K562 (cell line): ENCODE measurements at regions not wholly inside any gene's neighbourhood (a gene's known extent, or its start where the extent isn't known, plus 50 kb on each side); places are given as distances from the start of the nearest gene placed in this dataset.

ENCODE experiments used
- ATAC-seq: fragments of 200-7000 bp; cut with Tn5 transposase; 3 replicates; pipeline ENCODE4 v1.9.1; 2020; ENCODE audit warnings: moderate library complexity
- BruUV-seq: library from RNA; stranded (reverse); fragments of 400-500 nt; replicated peaks from 2 replicates; lab custom pipeline; 2021; lab: Mats Ljungman, UMichigan
- CTCF ChIA-PET: fragments of 300-600 bp; formaldehyde crosslinking; extraction: SDS; loops from one replicate; lab custom pipeline; 2021; ENCODE audit warnings: low intra/inter-chr PET ratio; lab: Yijun Ruan, JAX
- POLR2A ChIA-PET: fragments of 300-600, 350-650 bp; sonication (Branson Sonifier 250); formaldehyde crosslinking; extraction: SDS; loops from one replicate; lab custom pipeline; 2021; ENCODE audit warnings: antibody characterized with exemption, inconsistent platforms; lab: Yijun Ruan, JAX
- DNase-seq, 4 experiments: peaks; one replicate each; pipeline versions ENCODE4 v3.0.0 to v3.0.0-alpha.2; 2011 to 2018; ENCODE audit warnings: low spot score in 3 of 4, mixed read lengths in 3 of 4; ENCODE audit errors: extremely low read depth in 1 of 4
- FAIRE-seq: peaks from 2 replicates; lab custom pipeline; 2011; peaks lifted over from hg19 to GRCh38; lab: Jason Lieb, UNC
- H2AFZ ChIP-seq: 2 replicates; pipeline ENCODE4 v1.6.0; 2011; ENCODE audit warnings: low read depth, low read length, control low read depth, inconsistent platforms
- H3K27ac ChIP-seq: fragments of 200-600 bp; 3 replicates; pipeline ENCODE4 v1.8.0; 2011; ENCODE audit warnings: low read depth, mild to moderate bottlenecking, control low read depth, inconsistent platforms, low read length, moderate library complexity, mixed read lengths; ENCODE audit errors: extremely low read depth
- H3K27me3 ChIP-seq, 2 experiments: fragments of 300-600 bp in 1 of 2; 2 replicates in 1 of 2; 3 replicates in 1 of 2; pipeline versions ENCODE4 v1.6.0 to v1.8.0; 2011; ENCODE audit warnings: inconsistent platforms in 2 of 2, low read length in 2 of 2, mild to moderate bottlenecking in 1 of 2, mixed read lengths in 1 of 2, moderate library complexity in 1 of 2; ENCODE audit not compliant: control insufficient read depth in 2 of 2, insufficient read depth in 2 of 2
- H3K36me3 ChIP-seq: fragments of 300-600 bp; 3 replicates; pipeline ENCODE4 v1.8.0; 2011; ENCODE audit warnings: mild to moderate bottlenecking, low read length, inconsistent platforms; ENCODE audit not compliant: control insufficient read depth, insufficient read depth
- H3K4me1 ChIP-seq, 2 experiments: fragments of 200-600 bp in 1 of 2; replicated peaks in 1 of 2; 2 replicates in 1 of 2; 3 replicates in 1 of 2; pipeline versions ENCODE4 v1.5.1 to v1.8.0; 2011; ENCODE audit warnings: inconsistent platforms in 2 of 2, low read length in 2 of 2, mild to moderate bottlenecking in 1 of 2, mixed read lengths in 1 of 2, moderate library complexity in 1 of 2; ENCODE audit not compliant: control insufficient read depth in 2 of 2, insufficient read depth in 2 of 2
- H3K4me2 ChIP-seq: 2 replicates; pipeline ENCODE4 v1.6.1; 2011; ENCODE audit warnings: low read length, control low read depth, inconsistent platforms, mixed read lengths; ENCODE audit not compliant: insufficient read depth
- H3K4me3 ChIP-seq: fragments of 200-600 bp; sonication (generic), shearing (Covaris generic); 2 replicates; pipeline ENCODE4 v1.5.1; 2016; ENCODE audit warnings: control low read depth, inconsistent platforms
- H3K79me2 ChIP-seq: fragments of 200-600 bp; 3 replicates; pipeline ENCODE4 v1.8.0; 2011; ENCODE audit warnings: low read length, inconsistent platforms; ENCODE audit not compliant: control insufficient read depth, insufficient read depth
- H3K9ac ChIP-seq, 2 experiments: 2 replicates each; pipeline versions ENCODE4 v1.6.0 to v1.6.1; 2011; ENCODE audit warnings: low read depth in 2 of 2, low read length in 2 of 2, control low read depth in 1 of 2, inconsistent platforms in 1 of 2, mild to moderate bottlenecking in 1 of 2, mixed read lengths in 1 of 2; ENCODE audit not compliant: insufficient read depth in 1 of 2
- H3K9me1 ChIP-seq: one replicate; pipeline ENCODE4 v1.6.0; 2011; ENCODE audit warnings: inconsistent platforms, mild to moderate bottlenecking, low read length, moderate library complexity; ENCODE audit not compliant: control insufficient read depth, insufficient read depth
- H3K9me3 ChIP-seq: replicated peaks from 2 replicates; pipeline ENCODE4 v1.5.1; 2011; ENCODE audit warnings: low read depth, low read length, inconsistent platforms; ENCODE audit not compliant: control insufficient read depth, insufficient read depth
- H4K20me1 ChIP-seq: replicated peaks from 2 replicates; pipeline ENCODE4 v1.6.1; 2011; ENCODE audit warnings: low read length, inconsistent platforms, mixed read lengths; ENCODE audit not compliant: control insufficient read depth, insufficient read depth
- CBFA2T2 ChIP-seq: fragments of 450-650 bp; conservative IDR thresholded peaks from 2 replicates; pipeline ENCODE4 v1.6.1; 2017; ENCODE audit warnings: mild to moderate bottlenecking
- FOSL1 ChIP-seq: fragments of 200-800 bp; sonication (Bioruptor generic); conservative IDR thresholded peaks from 2 replicates; pipeline ENCODE4 v1.6.1; 2016; ENCODE audit warnings: missing genetic modification characterization, missing compliant biosample characterization
- MYC ChIP-seq, 2 experiments: fragments of 250-450 bp in 1 of 2; sonication (Bioruptor Pico) in 1 of 2; IDR thresholded peaks; 2 replicates each; pipeline versions ENCODE4 v1.5.1 to v1.6.1; 2012 to 2021; ENCODE audit warnings: low read depth in 2 of 2, borderline replicate concordance in 1 of 2, improper control_type of control experiment in 1 of 2, low read length in 1 of 2, mild to moderate bottlenecking in 1 of 2, moderate library complexity in 1 of 2
- POLR3A ChIP-seq: IDR thresholded peaks from 2 replicates; pipeline ENCODE4 v1.6.1; 2011; ENCODE audit warnings: borderline replicate concordance, mild to moderate bottlenecking, moderate library complexity; ENCODE audit not compliant: insufficient read length, insufficient read depth; ENCODE audit errors: extremely low read depth
- PRMT5 ChIP-seq: sonication (generic); formaldehyde crosslinking; IDR thresholded peaks from 2 replicates; pipeline ENCODE4 v1.5.0; 2020; ENCODE audit warnings: missing genetic modification reagents
- SUPT5H ChIP-seq: fragments of 450-650 bp; IDR thresholded peaks from 2 replicates; pipeline ENCODE4 v1.6.1; 2016
- TFAM ChIP-seq: fragments of 250-450 bp; sonication (Bioruptor Pico); conservative IDR thresholded peaks from 2 replicates; pipeline ENCODE4 v1.5.0; 2021; ENCODE audit warnings: mild to moderate bottlenecking, moderate library complexity
- TRIM24 ChIP-seq, 2 experiments: fragments of 450-650 bp; IDR thresholded peaks; 2 replicates each; pipeline ENCODE4 v1.6.1; 2016
- TRIM25 ChIP-seq: fragments of 450-650 bp; IDR thresholded peaks from 2 replicates; pipeline ENCODE4 v1.7.0; 2016; ENCODE audit warnings: borderline replicate concordance
- ZHX1 ChIP-seq: fragments of 150-350 bp; conservative IDR thresholded peaks from 2 replicates; pipeline ENCODE4 v1.6.1; 2014; ENCODE audit warnings: low read length
- WGBS: fragments of 100-300 bp; shearing (Covaris generic); methylation state at CpG from one replicate; pipeline ENCODE4 v1.1.6; 2016; ENCODE audit warnings: low coverage, mixed read lengths; ENCODE audit not compliant: insufficient coverage; ENCODE audit errors: missing lambda C conversion rate; 5-methylcytosine and 5-hydroxymethylcytosine counted together
- in situ Hi-C: fragments of 300-500 bp; cut with MboI; formaldehyde crosslinking; loops from 4 replicates; pipeline ENCODE4 v1.15.0; 2018; ENCODE audit warnings: inconsistent platforms, mixed read lengths
- intact Hi-C: fragments of 100-400 bp; cut with micrococcal nuclease; formaldehyde crosslinking; loops from 2 replicates; pipeline ENCODE4 v1.14.2; 2022

- FAIRE-seq (no peak), DNase-seq (no peak), ATAC-seq (no peak)
- H3K4me3 ChIP-seq: no peak overlapping the region
- no peaks in the 10 kb centered on the region for H4K20me1 ChIP-seq
- WGBS: 0% methylated on average over 3 of the region's 3 CpGs
- ChIA-PET POLR2A (no interaction called here), CTCF (no interaction called here)
- no peaks in the 10 kb centered on the region for H3K27me3 ChIP-seq
- H3K27ac ChIP-seq: no peak overlapping the region
- intact Hi-C loops (no loop called here), in situ Hi-C loops (no loop called here)
- H3K9me1 ChIP-seq: no peaks in the 10 kb centered on the region
- H3K4me1 ChIP-seq: no peaks in the 10 kb centered on the region
- no TSS peak for BruUV-seq
- TF ChIP-seq TFAM (CRISPR knock-in tag) (no peak), MYC (IDR thresholded peaks at IDR 0.05; ENCODE audit: low read depth, low read length) (no peak), MYC (CRISPR knock-in tag; IDR thresholded peaks at IDR 0.05; ENCODE audit: borderline replicate concordance, low read depth) (no peak), TRIM25 (no peak), POLR3A (no peak), CBFA2T2 (no peak), PRMT5 (CRISPR knock-in tag) (no peak), SUPT5H (no peak), TRIM24 (IDR thresholded peaks at IDR 0.05) (no peak), ZHX1 (no peak), FOSL1 (tag) (no peak)
- no peak overlapping the region for H3K4me2 ChIP-seq
- no peaks in the 10 kb centered on the region for H3K9me3 ChIP-seq
- H3K79me2 ChIP-seq: no peaks in the 10 kb centered on the region
- H3K9ac ChIP-seq: no peak overlapping the region
- no peaks in the 10 kb centered on the region for H3K36me3 ChIP-seq
- H2AFZ ChIP-seq: no peak overlapping the region
Observed at GRCh38 chr10:36703179-36703578, 422.2 kb upstream of the ANKRD30A start.
